ENCODE measurements at regions not wholly inside any gene's neighbourhood (a gene's known extent, or its start where the extent isn't known, plus 50 kb on each side); places are given as distances from the start of the nearest gene placed in this dataset.

GRCh38 chr5:157918811-157919742, 60.1 kb upstream of the CLINT1 start:
- TF ChIP-seq CTCF (IDR thresholded peaks at IDR 0.05) (no peak), POLR2A (IDR thresholded peaks at IDR 0.05) (peak in 1 of 2 donors; percentile 53)

All from Peyer's patch (tissue), 4 donors.